HepG2 (cell line): ENCODE measurements at regions not wholly inside any gene's neighbourhood (a gene's known extent, or its start where the extent isn't known, plus 50 kb on each side); places are given as distances from the start of the nearest gene placed in this dataset.

ENCODE experiments used
- ARID3A ChIP-seq: IDR thresholded peaks from 2 replicates; pipeline ENCODE4 v1.6.1; 2012; ENCODE audit warnings: low read depth, low read length, improper control_type of control experiment
- BRCA1 ChIP-seq: sonication (generic); formaldehyde crosslinking; IDR thresholded peaks from 2 replicates; pipeline ENCODE4 v1.4.0; 2020; ENCODE audit warnings: missing genetic modification reagents
- BRD4 ChIP-seq: sonication (generic); formaldehyde crosslinking; IDR thresholded peaks from 2 replicates; pipeline ENCODE4 v1.4.0; 2020; ENCODE audit warnings: missing genetic modification reagents
- CTCF ChIP-seq: sonication (generic); formaldehyde crosslinking; IDR thresholded peaks from 2 replicates; pipeline ENCODE4 v1.5.0; 2020; ENCODE audit warnings: mild to moderate bottlenecking, missing genetic modification reagents, moderate library complexity
- EP300 ChIP-seq, 3 experiments: sonication (generic) in 1 of 3; formaldehyde crosslinking in 1 of 3; IDR thresholded peaks; 2 replicates each; pipeline versions ENCODE4 v1.5.1 to v1.6.1; 2011 to 2020; ENCODE audit warnings: low read depth in 2 of 3, low read length in 2 of 3, borderline replicate concordance in 1 of 3, improper control_type of control experiment in 1 of 3, mild to moderate bottlenecking in 1 of 3, missing genetic modification reagents in 1 of 3, moderate library complexity in 1 of 3
- GLI4 ChIP-seq: sonication (generic); formaldehyde crosslinking; IDR thresholded peaks from 2 replicates; pipeline ENCODE4 v1.5.1; 2020; ENCODE audit warnings: missing genetic modification reagents, mild to moderate bottlenecking, moderate library complexity, borderline replicate concordance
- HNRNPL ChIP-seq: fragments of 200-400 bp; formaldehyde crosslinking; IDR thresholded peaks from 2 replicates; pipeline ENCODE4 v1.6.1; 2017; ENCODE audit warnings: mild to moderate bottlenecking, low read depth, low read length
- JUN ChIP-seq: sonication (generic); formaldehyde crosslinking; IDR thresholded peaks from 2 replicates; pipeline ENCODE4 v1.4.0; 2020; ENCODE audit warnings: mild to moderate bottlenecking, missing genetic modification reagents
- NFIC ChIP-seq: IDR thresholded peaks from 2 replicates; pipeline ENCODE4 v1.6.1; 2012; ENCODE audit warnings: mild to moderate bottlenecking, low read length, inconsistent platforms
- PRPF4 ChIP-seq: fragments of 200-400 bp; formaldehyde crosslinking; IDR thresholded peaks from 2 replicates; pipeline ENCODE4 v1.6.1; 2016; ENCODE audit warnings: low read length, low read depth; ENCODE audit not compliant: poor library complexity, severe bottlenecking
- SETDB1 ChIP-seq: sonication (generic); formaldehyde crosslinking; IDR thresholded peaks from 2 replicates; pipeline ENCODE4 v1.5.1; 2020; ENCODE audit warnings: missing genetic modification reagents, mild to moderate bottlenecking, borderline replicate concordance
- ZNF3 ChIP-seq: IDR thresholded peaks from 2 replicates; pipeline ENCODE4 v1.7.0; 2017; ENCODE audit warnings: inconsistent platforms
- ZNF704 ChIP-seq: sonication (generic); formaldehyde crosslinking; IDR thresholded peaks from 2 replicates; pipeline ENCODE4 v1.8.1; 2023; ENCODE audit warnings: mild to moderate bottlenecking, inconsistent platforms, moderate library complexity, missing genetic modification reagents, borderline replicate concordance
- ZSCAN29 ChIP-seq: sonication (generic); formaldehyde crosslinking; conservative IDR thresholded peaks from 2 replicates; pipeline ENCODE4 v1.4.0; 2020; ENCODE audit warnings: mild to moderate bottlenecking, missing genetic modification reagents

GRCh38 chr2:126796931-126797621 is 101.6 kb upstream of the TEX51 start:
- TF ChIP-seq CTCF (CRISPR knock-in tag) (no peak), ARID3A (no peak), BRCA1 (CRISPR knock-in tag) (no peak), SETDB1 (CRISPR knock-in tag) (no peak), BRD4 (CRISPR knock-in tag) (no peak), ZSCAN29 (CRISPR knock-in tag) (no peak), PRPF4 (no peak), ZNF3 (CRISPR knock-in tag) (no peak), JUN (CRISPR knock-in tag) (no peak), HNRNPL (no peak), ZNF704 (CRISPR knock-in tag) (no peak), NFIC (no peak), EP300 (IDR thresholded peaks at IDR 0.05; ENCODE audit: low read depth in 2 of 2, low read length in 2 of 2) (no peak), EP300 (CRISPR knock-in tag; IDR thresholded peaks at IDR 0.05; ENCODE audit: borderline replicate concordance) (no peak), GLI4 (CRISPR knock-in tag) (no peak)
